HCT116 (cell line): ENCODE measurements at regions not wholly inside any gene's neighbourhood (a gene's known extent, or its start where the extent isn't known, plus 50 kb on each side); places are given as distances from the start of the nearest gene placed in this dataset.

Experiments
- ATAC-seq: fragments of 200-7000 bp; cut with Tn5 transposase; 2 replicates; pipeline ENCODE4 v1.9.1; 2020; ENCODE audit warnings: mild to moderate bottlenecking, moderate library complexity
- BruUV-seq: library from RNA; stranded (reverse); fragments of 400-500 nt; replicated peaks from 2 replicates; lab custom pipeline; 2021; lab: Mats Ljungman, UMichigan
- CTCF ChIA-PET: fragments of 300-600 bp; sonication (Branson Sonifier 250); formaldehyde crosslinking; loops from one replicate; lab custom pipeline; 2021; ENCODE audit warnings: antibody characterized with exemption; lab: Charles Lee
- POLR2A ChIA-PET: fragments of 300-600, 350-600 bp; sonication (Branson Sonifier 250); formaldehyde crosslinking; loops from one replicate; lab custom pipeline; 2021; ENCODE audit warnings: antibody characterized with exemption; lab: Charles Lee
- RAD21 ChIA-PET, 2 experiments: fragments of 300-600 bp; sonication (Branson Sonifier 250); formaldehyde crosslinking; loops; one replicate each; lab custom pipeline; 2023; ENCODE audit warnings: low total read pairs in 2 of 2; ENCODE audit not compliant: uncharacterized antibody in 2 of 2, unreplicated experiment in 2 of 2, low non-redundant PET in 1 of 2; lab: Charles Lee
- DNase-seq: peaks from one replicate; pipeline ENCODE4 v3.0.0-alpha.2; 2010; ENCODE audit warnings: low read depth, low spot score
- H2AFZ ChIP-seq: fragments of 200-600 bp; shearing (Covaris generic), sonication (generic); 2 replicates; pipeline ENCODE4 v1.6.1; 2017; ENCODE audit warnings: low read depth, mixed run types, mixed read lengths, antibody characterized with exemption, low read length; ENCODE audit not compliant: poor library complexity, severe bottlenecking
- H3K27ac ChIP-seq: 2 replicates; pipeline ENCODE4 v1.5.1; 2012; ENCODE audit warnings: low read depth, low read length
- H3K27me3 ChIP-seq: fragments of 200-600 bp; sonication (generic); 2 replicates; pipeline ENCODE4 v1.6.1; 2016; ENCODE audit warnings: mixed run types, low read length, mixed read lengths; ENCODE audit not compliant: insufficient read depth
- H3K36me3 ChIP-seq, 2 experiments: fragments of 200-500 bp in 1 of 2; fragments of 200-600 bp in 1 of 2; sonication (Bioruptor generic) in 1 of 2; sonication (generic) in 1 of 2; 2 replicates each; pipeline versions ENCODE4 v1.5.1 to v1.6.1; 2014 to 2016; ENCODE audit warnings: low read length in 2 of 2, inconsistent platforms in 1 of 2, mixed read lengths in 1 of 2, mixed run types in 1 of 2; ENCODE audit not compliant: insufficient read depth in 2 of 2, control insufficient read depth in 1 of 2
- H3K4me1 ChIP-seq, 2 experiments: fragments of 200-600 bp in 1 of 2; sonication (generic) in 1 of 2; 2 replicates each; pipeline versions ENCODE4 v1.5.1 to v1.6.1; 2012 to 2017; ENCODE audit warnings: low read length in 2 of 2, inconsistent platforms in 1 of 2, mild to moderate bottlenecking in 1 of 2, mixed read lengths in 1 of 2, mixed run types in 1 of 2, moderate library complexity in 1 of 2; ENCODE audit not compliant: insufficient read depth in 2 of 2, control insufficient read depth in 1 of 2
- H3K4me2 ChIP-seq: fragments of 200-600 bp; sonication (generic); 2 replicates; pipeline ENCODE4 v1.6.1; 2017; ENCODE audit warnings: mixed run types, low read length, mixed read lengths
- H3K4me3 ChIP-seq, 2 experiments: fragments of 200-600 bp in 1 of 2; sonication (generic) in 1 of 2; replicated peaks in 1 of 2; 2 replicates each; pipeline ENCODE4 v1.5.1; 2011 to 2016; ENCODE audit warnings: low read length in 2 of 2, control low read depth in 1 of 2, low read depth in 1 of 2, mild to moderate bottlenecking in 1 of 2, mixed read lengths in 1 of 2, mixed run types in 1 of 2
- H3K79me2 ChIP-seq: fragments of 200-600 bp; sonication (generic); 2 replicates; pipeline ENCODE4 v1.6.1; 2017; ENCODE audit warnings: mild to moderate bottlenecking, mixed run types, low read length, moderate library complexity, mixed read lengths; ENCODE audit not compliant: insufficient read depth
- H3K9ac ChIP-seq: fragments of 200-600 bp; sonication (generic); 2 replicates; pipeline ENCODE4 v1.6.1; 2016; ENCODE audit warnings: low read length, mixed read lengths
- H3K9me2 ChIP-seq: fragments of 200-600 bp; sonication (generic), shearing (Covaris generic); 2 replicates; pipeline ENCODE4 v1.6.1; 2017; ENCODE audit warnings: mixed run types, mild to moderate bottlenecking, moderate library complexity; ENCODE audit not compliant: insufficient read depth
- H3K9me3 ChIP-seq, 2 experiments: fragments of 200-500 bp in 1 of 2; fragments of 200-600 bp in 1 of 2; sonication (Bioruptor generic) in 1 of 2; sonication (generic) in 1 of 2; 2 replicates each; pipeline ENCODE4 v1.6.1; 2014 to 2017; ENCODE audit warnings: low read length in 2 of 2, mixed read lengths in 2 of 2, inconsistent platforms in 1 of 2, low read depth in 1 of 2, mild to moderate bottlenecking in 1 of 2, mixed run types in 1 of 2, moderate library complexity in 1 of 2; ENCODE audit not compliant: control insufficient read depth in 1 of 2, insufficient read depth in 1 of 2
- H4K20me1 ChIP-seq: fragments of 200-600 bp; sonication (generic), shearing (Covaris generic); 2 replicates; pipeline ENCODE4 v1.6.1; 2017; ENCODE audit warnings: mixed run types, mild to moderate bottlenecking, moderate library complexity; ENCODE audit not compliant: insufficient read depth
- EGR1 ChIP-seq: IDR thresholded peaks from 2 replicates; pipeline ENCODE4 v1.6.1; 2012; ENCODE audit warnings: low read depth
- ELF1 ChIP-seq: IDR thresholded peaks from 2 replicates; pipeline ENCODE4 v1.6.1; 2012; ENCODE audit warnings: low read depth, borderline replicate concordance
- EZH2 ChIP-seq: fragments of 200-600 bp; sonication (generic); IDR thresholded peaks from 2 replicates; pipeline ENCODE4 v1.6.1; 2017; ENCODE audit warnings: antibody characterized with exemption, mixed run types
- FOSL1 ChIP-seq: IDR thresholded peaks from 2 replicates; pipeline ENCODE4 v1.6.1; 2012; ENCODE audit warnings: low read depth
- POLR2A ChIP-seq: IDR thresholded peaks from 2 replicates; pipeline ENCODE4 v1.7.0; 2011; ENCODE audit warnings: borderline replicate concordance; ENCODE audit not compliant: insufficient read depth, insufficient read length; ENCODE audit errors: extremely low read depth
- POLR2AphosphoS5 ChIP-seq: IDR thresholded peaks from 2 replicates; pipeline ENCODE4 v1.6.1; 2011; ENCODE audit warnings: mild to moderate bottlenecking, low read depth, low read length, moderate library complexity
- TCF7L2 ChIP-seq: IDR thresholded peaks from 2 replicates; pipeline ENCODE4 v1.7.0; 2011; ENCODE audit warnings: borderline replicate concordance, inconsistent platforms; ENCODE audit not compliant: insufficient read depth, insufficient read length; ENCODE audit errors: extremely low read depth
- ZBTB33 ChIP-seq: IDR thresholded peaks from 2 replicates; pipeline ENCODE4 v1.6.1; 2011; ENCODE audit warnings: mild to moderate bottlenecking, low read length, moderate library complexity; ENCODE audit not compliant: insufficient replicate concordance; ENCODE audit errors: extremely low read depth
- ZFX ChIP-seq: fragments of 450-650 bp; IDR thresholded peaks from 2 replicates; pipeline ENCODE4 v1.6.1; 2017
- ZNF274 ChIP-seq: fragments of 200-500 bp; sonication (Bioruptor generic); IDR thresholded peaks from 2 replicates; pipeline ENCODE4 v1.6.1; 2014; ENCODE audit warnings: mild to moderate bottlenecking, low read depth, low read length, inconsistent platforms
- intact Hi-C: fragments of 100-400 bp; cut with micrococcal nuclease; formaldehyde crosslinking; loops from 2 replicates; pipeline ENCODE4 v1.10.0; 2022

GRCh38 chr3:5567113-5567512 lies 379.6 kb downstream of the EDEM1 start:
- POLR2A ChIA-PET: no interaction called here
- BruUV-seq: no TSS peak

More at GRCh38 chr3:5567113-5567512, 379.6 kb downstream of the EDEM1 start:
- ChIA-PET CTCF (no interaction called here), RAD21 (no interaction called here)
- Histone ChIP-seq H3K4me2 (no peak overlapping the region), H3K27ac (no peak overlapping the region), H2AFZ (no peak overlapping the region), H3K9me2 (no peaks in the 10 kb centered on the region), H3K9ac (no peak overlapping the region), H3K27me3 (peaks cover 3% of the 10 kb centered on the region; the same call in 1 of the 2 replicates), H3K4me1 (no peaks in the 10 kb centered on the region), H4K20me1 (no peaks in the 10 kb centered on the region), H3K36me3 (no peaks in the 10 kb centered on the region), H3K9me3 (no peaks in the 10 kb centered on the region), H3K79me2 (no peaks in the 10 kb centered on the region), H3K4me3 (no peak overlapping the region)
- TF ChIP-seq ZNF274 (no peak), ZBTB33 (no peak), POLR2AphosphoS5 (no peak), EZH2 (no peak), ELF1 (no peak), ZFX (no peak), FOSL1 (no peak), TCF7L2 (no peak), POLR2A (no peak), EGR1 (no peak)
- DNase-seq (no peak), ATAC-seq (no peak)
- intact Hi-C loops: loop anchor here (5.0 to 10.0 kb wide), 3 partner anchors 165 to 260 kb away; no protein-coding TSS in a partner anchor
